Liver (tissue), 8 donors: ENCODE measurements at regions not wholly inside any gene's neighbourhood (a gene's known extent, or its start where the extent isn't known, plus 50 kb on each side); places are given as distances from the start of the nearest gene placed in this dataset.

Source experiments
- DNase-seq: peaks from one replicate; pipeline ENCODE4 v3.0.0-alpha.2; 2017; ENCODE audit warnings: low spot score
- H3K27ac ChIP-seq, 2 donors: one replicate each; pipeline ENCODE4 v1.7.0; 2013; ENCODE audit warnings: inconsistent platforms in 2 of 2, low read length in 2 of 2, control low read depth in 1 of 2, low read depth in 1 of 2, mild to moderate bottlenecking in 1 of 2
- H3K27me3 ChIP-seq, 4 donors: one replicate each; pipeline versions ENCODE4 v1.6.1 to v1.7.0; 2013; ENCODE audit warnings: low read length in 3 of 4, inconsistent platforms in 1 of 4, mild to moderate bottlenecking in 1 of 4, moderate library complexity in 1 of 4; ENCODE audit not compliant: control insufficient read depth in 4 of 4, insufficient read depth in 4 of 4
- H3K36me3 ChIP-seq, 4 donors: one replicate each; pipeline versions ENCODE4 v1.6.1 to v1.7.0; 2013; ENCODE audit warnings: low read length in 3 of 4, mild to moderate bottlenecking in 3 of 4, low read depth in 1 of 4, moderate library complexity in 1 of 4; ENCODE audit not compliant: control insufficient read depth in 4 of 4, insufficient read depth in 3 of 4
- H3K4me1 ChIP-seq, 4 donors: one replicate each; pipeline versions ENCODE4 v1.6.1 to v1.7.0; 2013; ENCODE audit warnings: low read length in 3 of 4, mild to moderate bottlenecking in 3 of 4, moderate library complexity in 1 of 4; ENCODE audit not compliant: control insufficient read depth in 4 of 4, insufficient read depth in 4 of 4
- H3K4me3 ChIP-seq, 3 donors: one replicate each; pipeline versions ENCODE4 v1.6.1 to v1.7.0; 2013; ENCODE audit warnings: low read length in 3 of 3, control low read depth in 1 of 3, low read depth in 1 of 3, mild to moderate bottlenecking in 1 of 3
- H3K9ac ChIP-seq, 2 donors: one replicate each; pipeline ENCODE4 v1.7.0; 2013; ENCODE audit warnings: low read length in 2 of 2, mild to moderate bottlenecking in 2 of 2, moderate library complexity in 2 of 2, control low read depth in 1 of 2, low read depth in 1 of 2
- H3K9me3 ChIP-seq, 4 donors: one replicate each; pipeline versions ENCODE4 v1.6.1 to v1.7.0; 2013; ENCODE audit warnings: low read length in 3 of 4; ENCODE audit not compliant: control insufficient read depth in 4 of 4
- ATF3 ChIP-seq: IDR thresholded peaks from 2 replicates; pipeline ENCODE4 v1.6.1; 2016; ENCODE audit warnings: antibody characterized with exemption
- CTCF ChIP-seq: fragments of 150-350 bp; IDR thresholded peaks from 2 replicates; pipeline ENCODE4 v1.5.1; 2017; ENCODE audit warnings: improper control_type of control experiment, low read depth, low read length; ENCODE audit not compliant: missing input control
- EGR1 ChIP-seq, 2 donors: IDR thresholded peaks; 2 replicates each; pipeline ENCODE4 v1.6.1; 2016 to 2018; ENCODE audit warnings: antibody characterized with exemption in 2 of 2, low read depth in 2 of 2
- FOXA1 ChIP-seq: IDR thresholded peaks from 2 replicates; pipeline ENCODE4 v1.6.1; 2016; ENCODE audit warnings: antibody characterized with exemption
- FOXA2 ChIP-seq: IDR thresholded peaks from 2 replicates; pipeline ENCODE4 v1.6.1; 2016; ENCODE audit warnings: antibody characterized with exemption
- GABPA ChIP-seq, 2 donors: IDR thresholded peaks in 1 of 2; conservative IDR thresholded peaks in 1 of 2; 2 replicates each; pipeline ENCODE4 v1.6.1; 2016; ENCODE audit warnings: antibody characterized with exemption in 2 of 2, mild to moderate bottlenecking in 1 of 2, moderate library complexity in 1 of 2
- HNF4A ChIP-seq, 2 donors: conservative IDR thresholded peaks; 2 replicates each; pipeline ENCODE4 v1.6.1; 2016; ENCODE audit warnings: antibody characterized with exemption in 2 of 2, mild to moderate bottlenecking in 2 of 2
- HNF4G ChIP-seq: IDR thresholded peaks from 2 replicates; pipeline ENCODE4 v1.6.1; 2016; ENCODE audit warnings: antibody characterized with exemption
- JUND ChIP-seq, 2 donors: IDR thresholded peaks; 2 replicates each; pipeline ENCODE4 v1.6.1; 2016; ENCODE audit warnings: antibody characterized with exemption in 2 of 2
- MAX ChIP-seq: IDR thresholded peaks from 2 replicates; pipeline ENCODE4 v1.6.1; 2016; ENCODE audit warnings: antibody characterized with exemption
- NR2F2 ChIP-seq: IDR thresholded peaks from 2 replicates; pipeline ENCODE4 v1.6.1; 2016; ENCODE audit warnings: antibody characterized with exemption
- RAD21 ChIP-seq, 2 donors: IDR thresholded peaks; 2 replicates each; pipeline ENCODE4 v1.6.1; 2016; ENCODE audit warnings: antibody characterized with exemption in 2 of 2, mild to moderate bottlenecking in 2 of 2
- REST ChIP-seq: IDR thresholded peaks from 2 replicates; pipeline ENCODE4 v1.6.1; 2016; ENCODE audit warnings: antibody characterized with exemption, mild to moderate bottlenecking
- RXRA ChIP-seq, 2 donors: IDR thresholded peaks; 2 replicates each; pipeline ENCODE4 v1.6.1; 2017 to 2018; ENCODE audit warnings: antibody characterized with exemption in 2 of 2, mild to moderate bottlenecking in 1 of 2
- SP1 ChIP-seq: IDR thresholded peaks from 2 replicates; pipeline ENCODE4 v1.6.1; 2018; ENCODE audit warnings: antibody characterized with exemption, mild to moderate bottlenecking
- TAF1 ChIP-seq: conservative IDR thresholded peaks from 2 replicates; pipeline ENCODE4 v1.6.1; 2016; ENCODE audit warnings: antibody characterized with exemption, mild to moderate bottlenecking
- YY1 ChIP-seq: IDR thresholded peaks from 2 replicates; pipeline ENCODE4 v1.6.1; 2016; ENCODE audit warnings: antibody characterized with exemption, mild to moderate bottlenecking
- ZBTB33 ChIP-seq: IDR thresholded peaks from 2 replicates; pipeline ENCODE4 v1.6.1; 2016; ENCODE audit warnings: antibody characterized with exemption
- WGBS: extraction: QIAGEN DNeasy Blood & Tissue Kit; methylation state at CpG from one replicate; pipeline ENCODE4 v1.1.7; 2013; 5-methylcytosine and 5-hydroxymethylcytosine counted together
- donor health status: healthy.
- donor health status: healthy.
- donor health status: healthy.
- donor health status: healthy.
- donor health status: healthy.

GRCh38 chr13:107743526-107743925 is 471.8 kb downstream of the LIG4 start:
- Histone ChIP-seq H3K27me3 (no peaks in the 10 kb centered on the region), H3K4me3 (no peak overlapping the region), H3K9me3 (no peaks in the 10 kb centered on the region), H3K27ac (no peak overlapping the region), H3K36me3 (no peaks in the 10 kb centered on the region), H3K9ac (no peak overlapping the region), H3K4me1 (no peaks in the 10 kb centered on the region)
- WGBS = 18% methylated on average over 4 of the region's 4 CpGs
- no peak for DNase-seq
- TF ChIP-seq REST (no peak), TAF1 (no peak), JUND (IDR thresholded peaks at IDR 0.05) (no peak), YY1 (no peak), RXRA (IDR thresholded peaks at IDR 0.05) (no peak), HNF4A (conservative IDR thresholded peaks at IDR 0.05) (no peak), HNF4G (no peak), ATF3 (no peak), ZBTB33 (no peak), NR2F2 (no peak), GABPA (IDR thresholded peaks at IDR 0.05 in 1 of 2, conservative IDR thresholded peaks at IDR 0.05 in 1 of 2) (no peak), FOXA2 (no peak), MAX (no peak)

GRCh38 chr13:107743100-107743499 is 472.2 kb downstream of the LIG4 start:
- H3K27me3 ChIP-seq = no peaks in the 10 kb centered on the region
- whole genome bisulfite sequencing = 72% methylated on average over 3 of the region's 3 CpGs
- no peak overlapping the region for H3K4me3 ChIP-seq
- no peaks in the 10 kb centered on the region for H3K36me3 ChIP-seq
- no peak overlapping the region for H3K9ac ChIP-seq
- no peaks in the 10 kb centered on the region for H3K4me1 ChIP-seq
- H3K27ac ChIP-seq = no peak overlapping the region
- no peak for DNase-seq
- H3K9me3 ChIP-seq = no peaks in the 10 kb centered on the region
- TF ChIP-seq HNF4A (conservative IDR thresholded peaks at IDR 0.05) = no peak
- TF ChIP-seq SP1 = no peak
- no peak for TF ChIP-seq CTCF
- TF ChIP-seq GABPA (IDR thresholded peaks at IDR 0.05 in 1 of 2, conservative IDR thresholded peaks at IDR 0.05 in 1 of 2) = no peak
- no peak for TF ChIP-seq TAF1
- TF ChIP-seq FOXA1 = no peak
- no peak for TF ChIP-seq HNF4G
- TF ChIP-seq REST = no peak
- TF ChIP-seq ZBTB33 = no peak
- TF ChIP-seq YY1 = no peak
- TF ChIP-seq NR2F2 = no peak
- TF ChIP-seq EGR1 (IDR thresholded peaks at IDR 0.05; ENCODE audit: low read depth in 2 of 2) = no peak
- no peak for TF ChIP-seq RAD21 (IDR thresholded peaks at IDR 0.05)
- TF ChIP-seq ATF3 = no peak
- no peak for TF ChIP-seq FOXA2
- no peak for TF ChIP-seq JUND (IDR thresholded peaks at IDR 0.05)
